ENCODE measurements at regions not wholly inside any gene's neighbourhood (a gene's known extent, or its start where the extent isn't known, plus 50 kb on each side); places are given as distances from the start of the nearest gene placed in this dataset.
"Not testable (repeated sequence)": the region's sequence is repeated elsewhere in the genome, so short reads cannot be mapped to it uniquely, and the experiment has no call there.

- H3K4me3 ChIP-seq (replicated peaks; ENCODE audit: low read depth, low read length): no peak overlapping the region
- no peak for DNase-seq (ENCODE audit: extremely low read depth, low read depth)
- no peak for TF ChIP-seq CTCF (IDR thresholded peaks at IDR 0.05; ENCODE audit: low read depth, low read length, missing control alignments)
Observed at GRCh38 chr11:116678887-116679286, 93.9 kb downstream of the BUD13 start.

DNA sequence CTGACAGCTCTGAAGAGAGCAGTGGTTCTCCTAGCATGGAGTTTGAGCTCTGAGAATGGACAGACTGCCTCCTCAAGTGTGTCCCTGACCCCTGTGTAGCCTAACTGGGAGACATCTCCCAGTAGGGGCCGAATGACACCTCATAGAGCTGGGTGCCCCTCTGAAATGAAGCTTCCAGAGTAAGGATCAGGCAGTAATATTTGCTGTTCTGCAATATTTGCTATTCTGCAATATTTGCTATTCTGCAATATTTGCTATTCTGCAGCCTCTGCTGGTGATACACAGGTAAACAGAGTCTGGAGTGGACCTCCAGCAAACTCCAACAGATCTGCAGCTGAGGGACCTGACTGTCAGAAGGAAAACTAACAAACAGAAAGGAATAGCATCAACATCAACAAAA is 105.5 kb downstream of the BUD13 start:
- not testable (repeated sequence) for H3K4me3 ChIP-seq (replicated peaks; ENCODE audit: low read depth, low read length); DNase-seq (ENCODE audit: extremely low read depth, low read depth)

- not testable (repeated sequence) for H3K4me3 ChIP-seq (replicated peaks; ENCODE audit: low read depth, low read length); DNase-seq (ENCODE audit: extremely low read depth, low read depth)
Observed at GRCh38 chr11:116666673-116667249, 106.0 kb downstream of the BUD13 start.

GRCh38 chr11:116665523-116665922 is 107.3 kb downstream of the BUD13 start:
- TF ChIP-seq CTCF (IDR thresholded peaks at IDR 0.05; ENCODE audit: low read depth, low read length, missing control alignments): no peak
- no peak overlapping the region for H3K4me3 ChIP-seq (replicated peaks; ENCODE audit: low read depth, low read length)
- DNase-seq (ENCODE audit: extremely low read depth, low read depth): no peak

DNA sequence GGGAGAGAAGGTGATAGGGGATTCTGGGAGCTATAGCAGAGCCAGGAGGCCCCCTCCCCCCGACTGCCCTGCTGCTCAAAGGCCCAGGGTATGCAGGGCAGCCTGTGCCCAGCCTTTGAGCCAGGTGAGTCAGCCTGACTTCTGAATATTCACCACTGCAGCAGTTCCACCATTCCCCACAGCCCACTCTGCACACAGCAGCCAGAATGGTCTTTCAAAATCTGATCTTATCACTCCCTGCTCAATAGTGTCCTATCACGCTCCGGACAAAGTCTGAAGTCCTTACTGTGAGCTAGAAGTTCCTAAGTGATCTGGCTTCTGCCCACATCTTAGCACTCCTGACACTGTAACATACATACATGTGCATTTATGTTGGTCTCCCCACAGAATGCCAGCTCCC is 111.7 kb downstream of the BUD13 start:
- no peak for DNase-seq (ENCODE audit: extremely low read depth, low read depth)
- TF ChIP-seq CTCF (IDR thresholded peaks at IDR 0.05; ENCODE audit: low read depth, low read length, missing control alignments): no peak
- no peak overlapping the region for H3K4me3 ChIP-seq (replicated peaks; ENCODE audit: low read depth, low read length)

- no peak overlapping the region for H3K4me3 ChIP-seq (replicated peaks; ENCODE audit: low read depth, low read length)
- no peak for DNase-seq (ENCODE audit: extremely low read depth, low read depth)
- TF ChIP-seq CTCF (IDR thresholded peaks at IDR 0.05; ENCODE audit: low read depth, low read length, missing control alignments): no peak
Observed at GRCh38 chr11:116660011-116660410, 112.8 kb downstream of the BUD13 start.

DNA sequence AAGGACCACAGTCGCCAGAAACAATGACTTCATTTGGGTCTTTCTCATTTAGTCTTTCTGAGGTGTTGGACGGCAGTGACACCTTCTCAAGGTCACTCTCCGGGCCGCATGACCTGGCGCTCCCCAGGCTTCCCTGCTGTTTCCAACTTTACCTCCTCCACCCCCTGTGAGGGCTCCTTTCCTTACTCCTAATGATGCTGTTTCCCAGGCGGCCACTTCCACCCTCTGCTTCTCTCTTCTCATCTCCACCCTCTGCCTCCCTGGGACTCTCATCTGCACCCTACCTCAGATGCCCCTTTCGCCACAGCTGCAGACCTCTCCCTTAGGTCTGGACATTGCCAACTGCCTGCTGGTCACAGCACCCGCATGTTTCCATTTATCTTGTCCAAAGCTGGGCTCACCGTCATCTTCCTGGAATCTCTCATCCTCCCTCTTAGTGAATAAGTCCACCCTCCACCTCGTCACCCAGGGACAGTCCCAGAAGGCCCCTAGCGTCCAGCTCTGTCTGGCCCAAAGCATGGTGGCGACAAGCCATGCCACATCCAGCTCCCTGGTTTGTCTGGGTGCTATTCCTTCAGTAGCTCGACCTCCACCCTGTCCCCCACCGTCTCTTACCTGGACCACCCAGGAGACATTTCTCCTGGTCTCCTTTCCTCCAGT is 113.8 kb downstream of the BUD13 start:
- DNase-seq (ENCODE audit: extremely low read depth, low read depth): no peak
- no peak overlapping the region for H3K4me3 ChIP-seq (replicated peaks; ENCODE audit: low read depth, low read length)
- TF ChIP-seq CTCF (IDR thresholded peaks at IDR 0.05; ENCODE audit: low read depth, low read length, missing control alignments): no peak
